ENCODE measurements at regions not wholly inside any gene's neighbourhood (a gene's known extent, or its start where the extent isn't known, plus 50 kb on each side); places are given as distances from the start of the nearest gene placed in this dataset.

GRCh38 chr17:36675250-36675649 is 73.9 kb downstream of the MRM1 start:
- H3K4me1 Mint-ChIP-seq (ENCODE audit: low read depth), result no peaks in the 10 kb centered on the region
- peaks cover 25% of the 10 kb centered on the region for H3K27me3 Mint-ChIP-seq
- no peak for DNase-seq (ENCODE audit: low spot score, unreplicated experiment)
- H3K27ac Mint-ChIP-seq, result no peak overlapping the region
- H3K36me3 Mint-ChIP-seq (ENCODE audit: insufficient read depth), result no peaks in the 10 kb centered on the region
- H3K9me3 Mint-ChIP-seq (ENCODE audit: low read depth), result no peaks in the 10 kb centered on the region
- no peak for TF ChIP-seq CTCF (IDR thresholded peaks at IDR 0.05; ENCODE audit: unreplicated experiment)
- no peak overlapping the region for H3K4me3 Mint-ChIP-seq (ENCODE audit: low read depth)

- no peak for TF ChIP-seq CTCF (IDR thresholded peaks at IDR 0.05; ENCODE audit: unreplicated experiment)
- Mint-ChIP-seq H3K36me3 (ENCODE audit: insufficient read depth) (no peaks in the 10 kb centered on the region), H3K9me3 (ENCODE audit: low read depth) (no peaks in the 10 kb centered on the region), H3K27me3 (peaks cover 21% of the 10 kb centered on the region), H3K4me1 (ENCODE audit: low read depth) (no peaks in the 10 kb centered on the region), H3K4me3 (ENCODE audit: low read depth) (no peak overlapping the region), H3K27ac (no peak overlapping the region)
- DNase-seq (ENCODE audit: low spot score, unreplicated experiment), result no peak
Observed at GRCh38 chr17:36675786-36676185, 74.4 kb downstream of the MRM1 start.

- no peak for DNase-seq (ENCODE audit: low spot score, unreplicated experiment)
- TF ChIP-seq CTCF (IDR thresholded peaks at IDR 0.05; ENCODE audit: unreplicated experiment), result no peak
- H3K36me3 Mint-ChIP-seq (ENCODE audit: insufficient read depth), result no peaks in the 10 kb centered on the region
- no peak overlapping the region for H3K27ac Mint-ChIP-seq
- H3K4me3 Mint-ChIP-seq (ENCODE audit: low read depth), result no peak overlapping the region
- peaks cover 20% of the 10 kb centered on the region for H3K27me3 Mint-ChIP-seq
- H3K4me1 Mint-ChIP-seq (ENCODE audit: low read depth), result no peaks in the 10 kb centered on the region
- H3K9me3 Mint-ChIP-seq (ENCODE audit: low read depth), result no peaks in the 10 kb centered on the region
Observed at GRCh38 chr17:36679815-36680467, 78.6 kb downstream of the MRM1 start.

GRCh38 chr17:36680701-36681202 is 79.4 kb downstream of the MRM1 start:
- H3K27me3 Mint-ChIP-seq, result peaks cover 22% of the 10 kb centered on the region
- H3K9me3 Mint-ChIP-seq (ENCODE audit: low read depth), result no peaks in the 10 kb centered on the region
- no peaks in the 10 kb centered on the region for H3K36me3 Mint-ChIP-seq (ENCODE audit: insufficient read depth)
- H3K4me3 Mint-ChIP-seq (ENCODE audit: low read depth), result no peak overlapping the region
- TF ChIP-seq CTCF (IDR thresholded peaks at IDR 0.05; ENCODE audit: unreplicated experiment), result no peak
- DNase-seq (ENCODE audit: low spot score, unreplicated experiment), result no peak
- H3K27ac Mint-ChIP-seq, result no peak overlapping the region
- no peaks in the 10 kb centered on the region for H3K4me1 Mint-ChIP-seq (ENCODE audit: low read depth)

- Mint-ChIP-seq H3K36me3 (ENCODE audit: insufficient read depth) (no peaks in the 10 kb centered on the region), H3K27ac (no peak overlapping the region), H3K4me1 (ENCODE audit: low read depth) (no peaks in the 10 kb centered on the region), H3K9me3 (ENCODE audit: low read depth) (no peaks in the 10 kb centered on the region), H3K27me3 (peaks cover 26% of the 10 kb centered on the region), H3K4me3 (ENCODE audit: low read depth) (no peak overlapping the region)
- no peak for TF ChIP-seq CTCF (IDR thresholded peaks at IDR 0.05; ENCODE audit: unreplicated experiment)
- DNase-seq (ENCODE audit: low spot score, unreplicated experiment), result no peak
Observed at GRCh38 chr17:36682773-36683172, 81.4 kb downstream of the MRM1 start.
